Umbilical cord (tissue), 1 donor: ENCODE measurements at regions not wholly inside any gene's neighbourhood (a gene's known extent, or its start where the extent isn't known, plus 50 kb on each side); places are given as distances from the start of the nearest gene placed in this dataset.
"Not testable (repeated sequence)": the region's sequence is repeated elsewhere in the genome, so short reads cannot be mapped to it uniquely, and the experiment has no call there.

Source experiments
- DNase-seq: peaks from one replicate; pipeline ENCODE4 v3.0.0-alpha.2; 2015; ENCODE audit warnings: low spot score

DNA sequence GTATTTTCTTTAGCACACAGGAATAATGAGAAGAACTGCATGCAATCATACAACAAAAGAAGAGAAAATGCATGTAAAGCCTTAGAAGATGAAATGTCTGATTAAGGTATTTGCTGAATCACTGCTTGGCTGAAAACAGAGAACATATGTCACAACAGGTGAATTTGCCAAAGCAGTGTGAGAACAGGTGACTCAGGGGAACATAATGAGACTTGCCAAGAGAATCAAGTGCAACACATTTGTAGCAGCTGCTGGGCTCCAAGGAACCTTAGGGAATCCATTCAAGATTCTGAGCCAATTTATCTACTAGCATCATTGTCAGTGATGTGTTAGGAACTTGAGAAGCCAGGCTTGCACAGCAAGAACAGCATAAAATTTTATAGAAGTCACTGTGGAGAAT lies 273.1 kb downstream of the PCDH20 start:
- no peak for DNase-seq

DNA sequence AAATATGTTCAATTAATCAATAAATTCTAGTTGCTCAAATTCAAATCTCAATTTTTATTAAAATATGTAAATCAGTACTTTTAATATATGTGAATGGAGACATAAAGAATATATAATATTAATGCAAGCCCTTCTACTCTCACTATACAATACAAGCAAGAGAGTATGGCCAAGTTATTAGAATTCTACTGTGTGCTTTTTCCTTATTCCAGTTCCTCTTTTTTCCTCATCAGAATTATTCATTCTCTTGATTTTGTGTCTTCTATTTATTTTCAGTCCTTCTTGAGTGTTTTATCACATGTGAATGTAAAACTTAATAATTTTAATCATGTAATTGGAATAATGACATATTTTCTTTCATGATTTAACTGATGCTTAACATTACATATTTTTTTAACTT lies 276.8 kb downstream of the PCDH20 start:
- no peak for DNase-seq

DNA sequence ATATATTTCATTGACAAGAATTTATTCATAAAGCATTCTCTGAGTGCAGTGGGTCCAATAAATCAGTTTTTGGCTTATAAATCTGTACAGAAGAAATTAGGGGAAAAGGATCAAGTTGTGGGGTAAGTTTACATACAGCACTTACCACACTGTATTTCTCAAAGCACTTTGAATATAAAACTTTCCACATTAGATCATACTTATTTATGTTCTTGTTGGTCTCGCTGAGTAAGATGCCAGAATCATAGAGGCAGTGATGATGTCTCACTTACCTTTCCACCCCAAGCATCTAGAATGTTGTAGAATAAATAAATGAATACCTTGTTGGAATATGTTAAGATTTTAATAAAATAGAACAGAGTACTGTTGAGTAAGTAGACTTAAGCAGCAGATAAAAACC lies 279.1 kb downstream of the PCDH20 start:
- no peak for DNase-seq

DNA sequence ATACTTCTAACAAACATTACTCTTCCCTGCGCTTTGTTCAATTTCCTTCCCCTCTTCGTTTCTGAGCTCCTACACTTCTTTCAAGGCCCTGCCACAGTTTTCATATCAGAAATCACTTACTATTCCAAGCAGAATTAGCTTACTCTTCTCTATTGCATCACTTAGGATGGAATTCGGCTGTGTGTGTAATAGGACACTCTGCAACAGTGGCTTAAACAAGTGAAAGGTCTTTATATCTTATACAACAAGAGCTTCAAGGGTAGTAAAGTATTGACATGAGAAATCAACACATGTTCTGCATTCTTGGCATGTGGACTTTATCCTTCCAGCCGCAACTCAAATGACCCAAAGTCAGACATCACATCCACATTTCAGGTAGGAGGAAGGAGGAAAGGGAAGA lies 279.6 kb downstream of the PCDH20 start:
- peak; percentile 26 for DNase-seq

DNA sequence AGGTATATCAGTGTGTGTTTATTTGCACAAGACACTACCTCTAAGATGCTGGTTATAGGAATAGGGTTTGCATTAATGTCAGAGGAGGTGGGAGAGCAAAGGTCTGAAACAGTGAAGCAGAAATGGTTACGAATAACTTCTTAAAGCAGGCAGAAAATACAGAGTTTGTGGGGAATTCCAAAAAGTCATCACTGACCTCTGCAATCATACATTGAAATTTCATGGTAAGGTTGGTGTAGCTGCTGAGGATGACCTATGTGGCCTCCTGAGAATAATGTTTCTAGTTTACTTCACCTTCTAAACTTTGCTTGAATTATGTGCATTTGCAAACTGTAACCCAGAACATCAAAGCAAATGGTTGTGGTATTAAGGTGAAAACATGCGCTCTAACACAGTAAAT lies 280.1 kb downstream of the PCDH20 start:
- DNase-seq: no peak

DNA sequence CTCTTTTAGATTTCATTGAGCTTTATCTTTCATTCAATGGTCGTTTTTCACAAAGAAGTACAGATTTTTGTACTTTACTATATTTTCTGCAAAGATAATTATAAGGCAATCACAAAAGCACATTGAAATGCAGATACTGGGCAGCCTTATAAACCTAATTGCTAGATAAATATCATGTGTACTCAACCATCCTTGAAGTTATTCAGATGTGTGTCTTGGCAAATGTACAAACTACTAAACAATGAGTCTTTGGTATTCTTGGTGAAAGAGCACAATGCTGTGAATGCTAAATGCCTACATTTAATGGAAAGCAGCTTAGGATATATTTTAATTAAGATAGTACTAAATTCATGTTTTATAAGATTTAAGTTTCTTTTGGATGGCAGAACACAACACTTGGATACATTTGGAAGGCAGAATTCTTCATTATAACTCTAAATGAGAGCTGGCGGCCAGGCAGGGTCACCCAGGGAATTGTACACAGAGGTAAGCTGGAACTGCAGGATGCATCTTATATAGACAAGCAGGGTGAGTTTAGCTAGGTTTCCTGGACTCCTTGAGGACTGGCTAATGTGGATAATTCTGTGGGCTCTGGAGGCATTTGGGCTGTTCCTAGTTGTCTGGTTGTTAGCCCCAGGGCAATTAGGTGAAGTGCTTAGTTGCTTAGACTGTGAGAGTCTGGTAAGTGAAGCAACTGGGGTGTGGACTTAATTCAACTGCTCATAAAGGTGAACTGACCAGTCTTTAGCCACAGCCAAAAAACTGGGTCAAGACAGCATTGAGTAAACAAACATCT lies 286.6 kb downstream of the PCDH20 start:
- no peak for DNase-seq

DNA sequence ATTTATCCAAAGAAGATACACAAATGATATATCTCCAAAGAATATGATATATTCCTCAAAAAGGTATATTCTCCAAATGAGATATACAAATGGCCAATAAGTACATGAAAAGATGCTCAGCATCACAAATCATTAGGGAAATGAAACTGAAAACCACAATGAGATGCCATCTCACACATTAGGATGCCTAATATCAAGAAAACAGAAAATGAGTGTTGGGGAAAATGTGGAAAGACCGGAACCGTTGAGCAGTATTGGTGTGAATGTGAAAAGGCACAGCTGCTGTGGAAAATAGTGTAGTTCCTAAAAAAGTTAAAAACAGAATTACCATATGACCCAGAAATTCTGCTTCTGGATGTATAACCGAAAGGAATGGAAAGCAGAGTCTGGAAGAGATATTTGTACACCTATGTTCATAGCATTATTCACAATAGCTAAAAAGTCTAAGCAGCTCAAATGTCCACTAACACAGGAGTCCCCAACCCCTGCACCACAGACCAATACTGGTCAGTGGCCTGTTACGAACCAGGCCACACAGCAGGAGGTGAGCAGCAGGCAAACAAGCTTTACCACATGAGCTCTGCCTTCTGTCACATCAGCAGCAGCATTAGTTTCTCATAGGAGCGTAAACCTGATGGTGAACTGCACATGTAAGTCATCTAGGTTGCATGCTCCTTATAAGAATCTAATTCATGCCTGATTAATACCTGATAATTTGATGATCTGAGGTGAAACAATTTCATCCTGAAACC lies 291.9 kb downstream of the PCDH20 start:
- no peak for DNase-seq

DNA sequence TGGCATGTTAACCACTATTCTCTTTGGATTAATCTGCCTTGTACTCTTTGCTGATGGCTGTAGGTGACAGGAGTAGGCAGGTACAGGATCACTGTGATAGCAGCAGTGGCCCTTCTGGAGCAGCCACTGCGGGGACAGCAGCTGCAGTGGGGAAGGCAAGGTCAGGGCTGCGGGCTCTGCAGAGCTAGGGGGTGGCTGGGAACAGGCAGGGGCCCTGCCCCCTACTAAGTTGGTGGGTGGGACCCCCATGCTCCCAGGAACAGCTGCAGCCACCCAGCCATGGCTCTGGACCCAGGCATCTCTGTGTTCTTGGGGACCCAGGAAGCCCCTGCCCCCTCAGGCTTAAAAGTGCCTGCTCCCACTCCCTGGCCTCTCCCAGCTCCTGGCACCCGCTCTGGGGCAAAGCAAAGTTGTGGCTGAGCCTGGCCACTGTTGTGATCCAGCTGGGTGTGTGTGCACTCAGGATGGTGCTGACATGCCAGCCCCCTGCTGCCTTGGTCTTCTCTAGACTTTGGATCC lies 302.4 kb downstream of the PCDH20 start:
- DNase-seq: no peak

DNA sequence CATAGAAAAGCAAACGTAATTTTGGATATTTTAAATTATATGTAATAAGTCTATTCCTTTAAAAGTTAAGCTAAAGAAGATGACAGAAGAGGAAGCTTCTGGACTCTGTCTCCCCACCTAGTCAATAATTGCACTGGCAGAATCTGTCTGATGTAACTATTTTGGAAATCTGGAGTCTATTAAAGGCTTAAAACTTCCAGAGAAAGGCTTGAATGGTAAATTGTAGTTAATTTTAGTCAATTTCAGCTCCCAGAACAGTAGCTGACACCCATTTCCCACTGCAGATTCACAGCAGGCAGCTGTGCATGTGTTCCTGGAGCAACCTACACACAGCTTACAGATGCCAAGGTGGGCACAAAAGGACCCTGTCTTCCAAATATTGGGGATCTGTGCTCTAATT lies 304.1 kb downstream of the PCDH20 start:
- no peak for DNase-seq

DNA sequence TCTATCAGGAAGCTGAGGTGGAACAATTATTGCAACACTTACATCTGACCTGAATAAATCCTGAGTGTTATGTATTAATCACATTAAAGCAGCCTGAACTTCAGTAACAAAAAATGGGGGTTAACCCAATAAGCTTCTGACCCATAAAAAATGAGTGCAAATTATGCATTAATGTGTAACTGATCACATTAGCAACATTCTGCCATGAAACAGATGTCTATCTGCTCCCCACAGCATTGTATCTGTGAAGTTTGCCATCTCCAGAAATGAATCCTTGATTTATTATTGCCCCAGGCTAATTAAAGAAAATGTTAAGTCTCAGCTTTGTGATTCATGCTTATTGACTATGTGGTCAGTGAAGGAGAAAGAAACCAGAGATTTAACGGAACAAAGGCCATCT lies 304.9 kb downstream of the PCDH20 start:
- no peak for DNase-seq

DNA sequence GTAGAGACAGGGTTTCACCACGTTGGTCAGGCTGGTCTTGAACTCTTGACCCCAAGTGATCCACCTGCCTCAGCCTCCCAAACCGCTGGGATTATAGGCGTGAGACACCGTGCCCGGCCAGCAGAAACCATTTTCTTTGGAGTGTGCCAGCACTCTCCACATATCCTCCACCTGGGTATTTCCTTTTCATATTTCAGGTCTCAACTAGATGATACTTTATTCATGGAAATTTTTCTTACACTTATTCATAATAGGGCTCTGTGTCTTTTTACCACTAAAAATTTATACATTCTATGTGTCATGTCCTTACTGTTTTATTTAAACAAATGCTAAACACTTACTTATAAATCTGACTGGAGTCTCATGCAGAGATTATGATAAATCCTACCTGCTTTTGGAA lies 305.9 kb downstream of the PCDH20 start:
- no peak for DNase-seq

DNA sequence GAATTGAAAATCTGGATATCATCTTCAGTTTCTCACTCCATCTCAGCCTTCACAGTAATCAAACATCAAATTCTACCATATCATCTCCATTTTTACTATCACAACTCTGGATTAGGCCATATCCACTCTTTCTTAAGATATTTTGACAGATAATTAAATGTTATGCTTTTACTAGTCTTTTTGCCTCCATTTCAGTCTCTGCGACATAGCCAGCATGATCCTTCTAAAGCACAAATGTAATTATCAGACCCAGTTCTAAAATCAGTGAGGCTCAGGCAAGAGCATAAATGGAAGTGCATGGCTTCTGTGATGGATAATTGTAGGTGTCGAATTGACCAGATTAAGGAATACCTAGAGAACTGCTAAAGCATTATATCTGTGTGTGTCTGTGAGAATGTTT lies 307.7 kb downstream of the PCDH20 start:
- no peak for DNase-seq

DNA sequence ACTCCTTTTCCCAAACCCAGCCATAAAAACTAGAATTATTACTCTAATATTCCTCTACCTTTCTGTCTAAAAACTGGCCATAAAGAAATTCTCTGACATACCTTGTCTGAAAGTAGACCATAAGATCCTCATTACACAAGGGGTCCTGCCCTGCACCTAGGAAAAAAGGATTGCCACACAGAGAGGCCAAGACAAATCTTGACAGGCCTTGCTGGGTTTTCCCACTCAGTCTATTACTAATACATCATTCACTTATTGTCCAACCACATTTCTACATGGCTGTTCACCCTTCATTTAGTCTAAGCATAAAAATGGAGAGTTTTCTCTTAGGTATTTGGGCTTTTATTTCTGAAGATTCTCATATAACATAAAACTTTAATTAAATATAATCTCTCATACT lies 319.8 kb downstream of the PCDH20 start:
- no peak for DNase-seq

DNA sequence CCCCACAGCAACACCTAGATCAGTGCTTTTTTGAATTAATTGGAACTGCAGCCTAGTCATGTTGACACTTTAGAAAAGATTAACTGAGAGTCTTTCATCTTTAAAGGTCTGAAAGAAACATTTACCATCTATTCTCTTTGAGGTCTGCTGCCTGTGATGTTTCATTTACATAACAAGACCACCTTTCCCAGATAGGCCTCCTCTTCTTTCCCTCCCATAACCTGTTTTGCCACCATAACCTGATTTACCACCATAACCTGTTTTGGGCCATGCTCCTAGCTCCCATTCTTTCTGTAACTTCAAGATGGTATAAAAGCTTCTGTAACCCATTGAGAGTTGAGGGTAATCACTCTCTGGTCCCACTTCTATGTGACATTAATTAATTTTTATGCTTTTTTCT lies 320.8 kb downstream of the PCDH20 start:
- no peak for DNase-seq

DNA sequence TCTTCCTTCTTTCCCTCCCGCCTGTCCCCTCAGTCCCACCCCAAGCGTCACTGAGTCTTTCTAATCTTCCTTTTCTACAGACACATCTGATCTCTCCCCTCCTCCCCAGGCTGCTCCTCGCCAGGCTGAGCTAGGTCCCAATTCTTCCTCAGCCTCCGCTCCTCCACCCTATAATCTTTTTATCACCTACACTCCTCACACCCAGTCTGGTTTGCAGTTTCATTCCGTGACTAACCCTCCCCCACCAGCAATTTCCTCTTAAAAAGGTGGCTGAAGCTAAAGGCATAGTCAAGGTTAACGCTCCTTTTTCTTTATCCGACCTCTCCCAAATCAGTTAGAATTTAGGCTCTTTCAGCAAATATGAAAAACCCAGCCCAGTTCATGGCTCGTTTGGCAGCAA lies 325.8 kb downstream of the PCDH20 start:
- DNase-seq: not testable (repeated sequence)

DNA sequence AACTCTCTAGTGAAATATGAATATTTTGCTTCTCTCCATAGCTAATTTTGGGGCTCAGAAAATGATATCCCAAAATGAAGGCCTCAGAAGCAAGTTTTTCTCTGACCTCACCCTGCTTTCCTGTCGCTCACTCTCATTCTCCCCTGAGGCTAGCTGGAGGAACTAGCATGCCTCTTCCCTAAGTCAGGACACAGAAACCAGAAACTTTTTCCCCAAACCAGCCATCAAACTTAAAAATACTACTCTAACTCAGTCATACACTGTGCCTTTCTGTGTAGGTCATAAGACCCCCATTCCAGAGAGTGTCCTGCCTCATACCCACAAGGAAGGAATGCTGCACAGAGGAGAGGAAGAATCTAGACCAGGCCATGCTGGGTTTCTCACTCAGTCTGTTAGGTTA lies 329.6 kb downstream of the PCDH20 start:
- no peak for DNase-seq

DNA sequence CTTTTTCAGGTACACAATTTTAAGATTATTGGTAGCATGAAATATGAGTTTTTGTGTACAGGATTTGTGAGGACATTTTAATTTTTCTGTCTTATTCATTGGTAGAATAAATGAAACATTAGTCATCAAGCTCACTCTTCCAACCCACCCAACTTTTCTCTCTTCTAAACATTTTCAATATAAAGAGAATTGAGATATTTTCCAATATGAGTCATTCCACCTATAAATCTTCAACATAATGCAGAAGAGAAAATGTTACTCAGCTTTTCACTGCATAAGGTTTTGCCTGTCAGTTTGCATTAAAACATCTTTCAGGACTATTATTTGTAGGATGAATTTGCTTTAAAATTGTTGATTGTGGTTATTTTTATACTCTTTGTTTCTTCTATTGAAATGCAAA lies 330.7 kb downstream of the PCDH20 start:
- no peak for DNase-seq

DNA sequence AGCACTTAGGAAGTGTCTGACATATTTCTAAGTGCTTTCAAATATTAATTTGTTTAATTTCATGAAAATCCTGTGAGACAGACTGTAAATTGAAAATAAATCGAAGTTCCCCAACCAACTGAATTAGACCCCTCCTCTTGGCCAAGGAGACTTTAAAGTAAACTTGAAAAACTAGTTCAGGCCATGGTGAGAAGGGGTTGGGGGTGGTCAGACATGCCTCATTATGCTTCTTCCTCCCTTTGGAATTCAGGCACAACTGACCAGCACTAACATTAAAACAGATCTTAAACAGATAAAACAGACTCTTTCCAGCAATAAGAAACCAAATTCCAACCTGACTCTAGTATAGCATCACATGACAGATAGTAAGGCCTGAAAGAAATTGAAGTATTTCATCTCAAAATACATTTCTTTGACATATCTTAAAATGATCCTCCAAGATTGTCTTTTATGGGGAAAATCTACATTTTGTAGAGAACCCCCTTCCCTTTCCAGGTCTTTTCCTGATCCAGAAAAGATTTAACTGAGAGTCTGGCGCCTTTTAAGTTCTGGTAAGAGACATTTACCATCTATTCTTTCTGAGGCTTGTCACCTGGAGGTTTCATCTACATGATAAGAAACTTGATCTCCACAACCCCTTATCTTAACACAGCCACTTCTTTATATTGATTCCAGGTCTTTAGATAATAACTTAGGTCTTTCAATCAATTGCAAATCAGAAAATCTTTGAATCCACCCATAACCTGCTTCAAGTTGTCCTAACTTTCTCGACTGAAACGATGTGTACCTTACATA lies 336.5 kb downstream of the PCDH20 start:
- DNase-seq: no peak

DNA sequence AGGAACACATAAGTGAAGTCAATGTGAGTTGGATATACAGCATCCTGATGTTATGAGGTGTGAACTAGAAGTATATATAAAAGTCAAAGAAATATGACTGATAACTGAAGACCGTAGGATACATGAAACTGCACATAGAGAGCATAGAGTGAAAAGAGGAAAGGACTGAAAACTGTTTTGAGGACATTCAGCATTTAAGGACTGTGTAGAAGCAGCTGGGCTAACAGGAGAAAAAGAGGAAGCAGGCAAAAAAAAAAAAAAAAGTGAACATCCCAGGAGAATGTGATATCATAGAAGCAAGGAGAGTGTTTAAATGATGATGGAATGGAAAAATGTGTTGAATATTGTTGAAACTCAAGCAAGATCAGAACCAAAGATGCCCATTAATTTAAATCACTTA lies 363.5 kb downstream of the PCDH20 start:
- no peak for DNase-seq

DNA sequence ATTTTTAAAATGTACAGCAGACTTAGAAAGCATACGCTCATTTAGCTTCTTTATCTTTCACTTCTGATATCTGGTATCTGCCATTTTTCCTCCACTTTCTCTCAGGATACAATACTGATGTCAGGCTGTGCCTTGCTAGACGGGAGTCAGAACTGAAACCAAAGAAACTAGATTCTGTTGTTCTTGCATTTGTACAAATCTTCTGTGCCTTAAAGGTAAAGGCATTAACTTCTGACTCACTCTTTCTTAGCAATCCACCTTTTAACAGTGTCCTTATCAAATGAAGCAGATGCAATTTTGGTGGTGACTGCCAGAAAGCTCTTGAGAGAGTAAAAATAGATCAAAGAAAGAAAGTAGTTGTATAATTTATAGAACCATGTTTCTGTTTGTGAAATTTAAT lies 370.4 kb downstream of the PCDH20 start:
- DNase-seq: peak; percentile 28

DNA sequence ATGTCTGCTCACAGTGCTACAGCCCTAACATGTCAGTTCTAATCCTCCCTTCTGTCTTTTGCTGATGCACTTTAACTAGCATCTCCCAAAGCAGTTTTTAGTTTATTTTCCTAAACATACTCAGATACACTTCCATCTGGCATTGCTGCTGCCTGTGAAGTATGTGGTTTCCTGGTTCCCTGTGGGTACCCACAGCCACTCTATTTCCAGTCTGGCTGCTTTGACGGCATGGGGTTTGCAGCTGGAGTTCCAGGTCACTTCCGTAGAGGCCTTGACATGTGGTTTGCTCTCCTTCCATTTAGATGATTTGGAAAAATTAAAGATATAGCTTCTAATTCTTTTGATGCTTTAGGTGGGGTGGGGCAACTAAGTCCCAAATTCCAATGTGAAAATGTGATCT lies 375.5 kb downstream of the PCDH20 start:
- DNase-seq: no peak

DNA sequence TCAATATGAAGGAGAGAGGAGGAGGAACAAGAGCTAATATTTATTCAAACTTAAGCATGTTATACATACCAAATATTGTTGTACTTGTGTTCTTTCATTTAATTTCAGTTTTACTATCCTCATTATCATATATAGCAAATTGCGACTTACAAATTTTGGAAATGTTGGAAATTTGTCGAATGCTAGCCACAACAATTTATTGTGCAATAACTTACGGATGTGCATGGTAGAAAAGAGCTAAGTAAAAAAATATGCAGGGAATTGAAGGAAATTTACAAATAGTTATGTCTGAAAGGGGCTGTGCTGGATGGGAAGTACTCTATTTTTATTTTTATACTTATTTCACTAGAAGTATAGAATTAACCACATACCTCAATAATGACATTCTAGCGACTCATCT lies 376.3 kb downstream of the PCDH20 start:
- no peak for DNase-seq
